HG03025 (cell line): ENCODE measurements at regions not wholly inside any gene's neighbourhood (a gene's known extent, or its start where the extent isn't known, plus 50 kb on each side); places are given as distances from the start of the nearest gene placed in this dataset.

ENCODE experiments used
- ATAC-seq: cut with Tn5 transposase; IDR thresholded peaks from one replicate; pipeline ENCODE4 v1.9.1; 2021; ENCODE audit warnings: mild to moderate bottlenecking, moderate library complexity; ENCODE audit not compliant: unreplicated experiment, low FRiP score

- no peak for ATAC-seq
These were observed 189.9 kb upstream of the RBPJ start for GRCh38 chr4:26130841-26131432.

DNA sequence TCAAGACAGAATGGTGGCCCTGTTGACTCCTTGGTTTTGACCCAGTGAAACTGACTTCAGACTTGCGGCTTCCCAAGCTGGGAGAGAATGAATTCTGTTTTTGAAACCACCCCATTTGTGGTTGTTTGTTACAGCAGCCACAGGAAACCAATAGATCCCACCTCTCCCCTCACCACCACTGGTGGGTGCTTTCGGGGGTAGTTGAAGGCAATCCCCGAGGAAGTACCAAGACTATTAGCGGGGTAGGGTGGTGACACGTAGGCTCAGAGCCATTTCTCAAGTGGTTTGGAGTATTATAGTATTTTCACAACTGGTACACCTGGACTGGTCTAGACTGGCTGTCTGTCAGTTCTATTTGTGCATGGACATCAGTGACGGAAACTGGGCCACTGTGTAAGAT is 189.1 kb upstream of the RBPJ start:
- ATAC-seq: peak; percentile 63

DNA sequence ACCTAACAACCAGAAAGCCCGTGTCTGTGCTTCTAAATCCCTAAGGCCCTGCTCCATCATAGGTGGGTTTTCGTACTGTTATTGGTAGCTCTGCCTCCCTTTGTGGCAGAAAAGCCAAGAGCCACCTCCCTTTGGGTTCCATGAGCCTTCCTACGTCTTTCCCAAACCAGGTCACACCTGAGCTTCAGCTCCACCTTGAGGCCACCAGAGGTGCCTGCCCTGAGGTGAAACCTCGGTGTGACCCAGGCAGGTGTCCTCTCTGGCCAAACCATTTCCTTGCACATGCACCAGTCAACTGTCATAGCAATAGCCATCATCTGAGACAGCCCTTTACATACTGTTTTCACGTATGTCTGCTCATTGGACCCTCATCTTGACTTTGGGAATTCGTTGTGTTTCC is 188.0 kb upstream of the RBPJ start:
- ATAC-seq: no peak

GRCh38 chr4:26133840-26134239 is 187.0 kb upstream of the RBPJ start:
- ATAC-seq: no peak

DNA sequence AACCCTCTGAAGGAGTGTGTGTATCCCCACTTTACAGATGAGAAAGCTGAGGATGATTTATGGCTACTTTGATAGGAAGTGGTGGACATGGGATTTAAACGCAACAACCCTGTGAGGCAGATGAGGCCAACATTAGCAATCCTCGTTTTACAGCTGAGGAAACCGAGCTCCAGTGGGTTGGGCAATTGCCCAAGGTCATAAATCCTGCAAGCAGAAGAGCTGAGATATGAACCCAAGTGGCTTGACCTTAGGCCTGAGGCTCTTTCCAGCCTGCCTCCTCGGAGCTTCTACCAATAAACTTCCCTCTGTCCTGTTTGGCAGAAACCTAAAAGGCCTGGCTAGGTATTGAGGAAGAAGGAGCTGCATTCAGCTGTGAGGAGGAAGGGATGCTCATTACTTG is 185.5 kb upstream of the RBPJ start:
- ATAC-seq: no peak

GRCh38 chr4:26136615-26137014 is 184.2 kb upstream of the RBPJ start:
- ATAC-seq: no peak

DNA sequence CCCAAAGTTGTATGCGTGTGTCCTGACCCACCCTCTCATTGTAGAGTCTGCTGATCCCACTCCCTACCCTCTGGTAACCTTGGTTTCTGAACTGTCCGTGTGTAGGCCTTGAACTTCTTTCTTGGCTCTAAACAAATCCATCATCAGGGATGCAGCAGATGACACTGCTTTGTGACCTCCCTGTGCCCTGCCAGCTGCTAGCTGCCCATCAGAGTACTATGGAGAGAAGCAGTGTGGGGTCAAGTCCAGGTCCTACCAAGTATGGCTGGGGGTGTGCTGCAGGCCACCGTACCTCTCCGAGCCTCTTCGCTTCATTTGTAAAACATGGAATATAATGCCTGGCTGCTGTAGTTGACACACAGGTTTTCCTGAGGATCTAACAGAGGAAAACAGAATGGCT is 183.5 kb upstream of the RBPJ start:
- no peak for ATAC-seq

GRCh38 chr4:26139310-26139924 is 181.4 kb upstream of the RBPJ start:
- ATAC-seq: no peak

DNA sequence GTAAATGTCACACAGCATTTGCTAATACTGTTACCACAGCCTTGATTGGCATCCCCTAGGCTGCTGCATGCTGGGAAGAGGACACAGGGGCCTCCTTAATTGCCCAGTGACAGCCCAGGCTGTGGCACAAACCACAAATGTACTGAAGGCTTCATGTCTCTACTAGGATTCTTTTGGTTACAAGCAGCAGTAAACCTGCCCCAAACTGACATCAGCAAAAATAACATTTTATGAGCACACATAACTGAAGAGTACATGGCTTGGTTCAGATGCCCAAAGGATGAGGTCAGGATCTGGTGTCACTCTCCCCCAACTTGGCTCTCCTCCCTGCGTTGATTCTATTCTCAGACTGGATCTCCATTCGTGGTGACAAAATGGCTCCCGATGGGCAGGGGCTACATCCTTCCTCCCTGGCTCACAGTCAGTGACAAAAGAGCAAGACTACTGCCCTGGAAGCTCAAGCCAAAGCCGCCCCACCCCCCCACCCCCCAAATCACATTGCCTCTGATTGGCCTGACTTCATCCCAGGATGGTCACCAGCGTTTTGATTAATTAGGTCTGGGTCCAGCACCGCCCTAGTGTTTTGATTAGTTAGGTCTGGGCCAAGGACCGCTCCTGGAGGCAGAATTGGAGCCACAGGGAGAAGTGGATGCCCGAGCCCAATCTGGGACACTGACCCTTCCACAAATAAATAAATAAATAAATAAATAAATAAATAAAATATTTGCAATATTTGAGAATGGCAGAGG is 180.5 kb upstream of the RBPJ start:
- no peak for ATAC-seq

GRCh38 chr4:26141051-26141721 is 179.6 kb upstream of the RBPJ start:
- no peak for ATAC-seq

DNA sequence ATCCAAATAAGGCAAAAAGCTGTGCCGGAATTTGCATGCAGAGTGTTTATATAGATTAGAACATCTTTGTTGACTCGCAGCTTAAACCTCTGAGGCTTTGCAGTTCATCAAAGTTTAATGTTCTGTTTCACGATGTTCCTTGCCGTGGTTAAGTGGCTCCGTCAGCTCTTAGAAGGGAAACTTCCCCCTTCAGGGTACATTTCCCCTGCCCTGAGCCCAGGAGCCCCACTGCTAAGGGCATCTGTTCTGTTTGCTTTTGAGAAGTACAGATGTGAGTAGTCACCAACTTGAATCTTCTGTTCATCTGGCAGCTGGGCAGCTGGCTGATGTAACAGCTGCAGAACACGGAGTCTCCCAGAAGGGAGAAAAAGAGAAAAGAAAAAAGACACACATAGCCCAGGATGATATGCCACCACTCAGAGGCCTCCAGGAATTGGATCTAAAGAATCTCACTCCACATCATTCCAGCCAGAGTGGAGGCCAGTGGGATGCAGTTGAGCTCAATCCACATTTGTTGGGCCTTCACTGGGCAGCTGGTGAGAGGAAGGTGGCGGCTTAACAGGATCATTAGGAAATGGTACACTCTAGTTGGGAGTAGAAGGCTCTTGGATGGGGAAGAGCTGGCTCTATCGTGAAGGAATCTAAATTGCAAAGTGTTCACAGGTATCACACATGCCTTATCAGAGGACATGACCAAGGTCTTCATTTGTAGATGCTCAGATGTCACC is 178.7 kb upstream of the RBPJ start:
- ATAC-seq: no peak

DNA sequence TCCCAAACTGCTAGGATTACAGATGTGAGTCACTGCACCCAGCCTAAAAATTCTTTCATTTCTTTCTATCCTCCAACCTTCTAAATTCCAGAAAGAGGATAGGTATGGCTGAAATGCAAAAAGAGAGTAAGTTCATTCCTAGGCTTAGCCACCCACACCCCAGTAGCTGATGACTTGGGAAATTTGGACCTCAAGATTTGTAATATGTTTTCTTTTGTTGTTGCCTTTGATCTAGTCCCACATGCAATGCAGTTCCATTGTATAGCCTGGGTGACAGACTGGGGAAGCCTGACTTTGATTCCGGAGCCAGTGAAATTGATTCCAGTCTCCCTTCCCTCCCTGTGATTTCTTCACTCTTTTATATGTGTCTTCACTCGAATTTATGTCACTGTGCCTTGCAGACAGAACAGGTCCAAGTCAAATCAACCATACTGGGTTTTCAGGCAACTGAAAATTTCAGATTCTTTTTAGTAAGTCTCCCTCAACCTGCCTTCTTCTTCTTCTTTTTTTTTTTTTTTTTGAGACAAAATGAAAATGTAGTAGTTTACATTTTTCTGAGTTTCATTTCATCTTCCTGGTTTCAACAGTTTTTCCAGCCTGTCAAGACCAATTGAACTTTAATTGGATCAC is 176.2 kb upstream of the RBPJ start:
- ATAC-seq: no peak

- ATAC-seq: no peak
These were observed 175.6 kb upstream of the RBPJ start for GRCh38 chr4:26145212-26145611.

GRCh38 chr4:26148927-26149326 is 171.9 kb upstream of the RBPJ start:
- ATAC-seq: no peak

DNA sequence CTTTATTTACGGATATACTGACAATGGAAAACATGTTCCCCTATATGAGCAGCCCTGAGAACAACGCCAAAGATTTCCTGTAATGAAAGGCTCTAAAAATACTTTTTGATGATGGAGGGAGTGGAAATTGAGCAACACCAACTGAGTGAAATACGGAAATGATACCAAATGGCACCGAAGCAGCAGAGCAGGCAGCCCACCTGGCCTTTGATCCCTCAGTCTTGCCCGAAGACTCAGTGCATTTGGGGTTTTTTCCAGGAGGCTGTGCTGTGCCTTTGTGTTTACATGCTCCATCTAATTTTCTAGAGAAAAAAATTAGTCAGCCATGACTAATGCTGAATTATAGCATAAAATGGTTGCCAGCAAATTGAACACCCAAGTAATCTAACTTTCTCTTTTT is 169.9 kb upstream of the RBPJ start:
- ATAC-seq: no peak

DNA sequence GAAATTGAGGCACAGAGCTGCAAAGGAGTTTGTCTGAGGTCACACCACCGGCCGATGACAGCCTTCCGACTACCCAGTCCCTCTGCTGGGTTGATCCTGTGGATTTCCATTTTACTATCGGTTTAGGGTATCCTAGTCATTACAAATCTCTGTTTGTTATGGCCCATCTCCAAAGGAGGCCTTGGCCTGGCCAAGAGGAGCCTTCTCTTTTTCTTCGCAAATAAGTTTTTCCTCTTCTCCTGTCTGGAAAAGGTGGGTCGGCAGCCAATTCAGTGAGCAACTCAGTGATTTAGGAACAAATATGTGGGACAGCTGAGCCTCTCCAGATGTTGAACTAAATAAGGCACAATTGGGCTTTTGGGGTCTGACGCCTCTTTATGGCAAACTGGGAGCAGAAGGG is 169.2 kb upstream of the RBPJ start:
- no peak for ATAC-seq

GRCh38 chr4:26152056-26152455 is 168.8 kb upstream of the RBPJ start:
- no peak for ATAC-seq

DNA sequence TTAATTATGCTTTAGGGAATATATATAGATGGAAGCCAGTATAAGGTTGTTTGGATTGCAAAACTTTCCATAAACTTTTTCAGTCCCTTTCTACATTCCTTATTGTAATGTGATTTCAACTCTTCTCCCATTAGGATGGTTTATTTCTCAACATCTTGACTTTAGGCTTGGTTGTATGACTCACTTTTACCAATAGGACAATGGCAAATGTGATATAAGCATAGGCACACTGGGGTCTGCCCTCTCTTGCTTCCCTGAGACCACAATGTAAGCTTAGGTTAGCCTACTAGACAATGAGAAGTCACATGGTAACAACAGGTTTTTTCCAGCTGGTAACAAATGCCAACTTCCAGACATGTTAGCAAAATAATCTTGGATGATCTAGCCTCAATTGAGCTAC is 163.3 kb upstream of the RBPJ start:
- ATAC-seq: no peak

GRCh38 chr4:26160591-26160990 is 160.2 kb upstream of the RBPJ start:
- no peak for ATAC-seq

GRCh38 chr4:26161030-26161824 is 159.6 kb upstream of the RBPJ start:
- no peak for ATAC-seq
